GM12878 (cell line): ENCODE measurements at regions not wholly inside any gene's neighbourhood (a gene's known extent, or its start where the extent isn't known, plus 50 kb on each side); places are given as distances from the start of the nearest gene placed in this dataset.
A peak's percentile ranks its signal among the peaks of the same experiment; 100 is the strongest.

ENCODE experiments used
- ATAC-seq: fragments of 200-7000 bp; cut with Tn5 transposase; 3 replicates; pipeline ENCODE4 v1.9.1; 2020; ENCODE audit warnings: mild to moderate bottlenecking, moderate library complexity
- BruUV-seq: library from RNA; stranded (reverse); fragments of 400-500 nt; replicated peaks from 2 replicates; lab custom pipeline; 2021; lab: Mats Ljungman, UMichigan
- CTCF ChIA-PET: fragments of 300-600 bp; sonication (Branson Sonifier 250); formaldehyde crosslinking; extraction: SDS; loops from one replicate; lab custom pipeline; 2021; ENCODE audit warnings: inconsistent platforms; lab: Yijun Ruan, JAX
- POLR2A ChIA-PET: fragments of 350-600 bp; formaldehyde crosslinking; extraction: SDS; loops from one replicate; lab custom pipeline; 2021; ENCODE audit warnings: inconsistent platforms; lab: Charles Lee
- RAD21 ChIA-PET: fragments of 300-600 bp; sonication (Branson Sonifier 250); formaldehyde crosslinking; loops from one replicate; lab custom pipeline; 2023; ENCODE audit warnings: antibody characterized with exemption; ENCODE audit not compliant: unreplicated experiment; lab: Charles Lee
- SMC1A ChIA-PET: fragments of 300-600 bp; sonication (Branson Sonifier 250); formaldehyde crosslinking; loops from one replicate; lab custom pipeline; 2023; ENCODE audit not compliant: unreplicated experiment, uncharacterized antibody; lab: Charles Lee
- DNase-seq: peaks from one replicate; pipeline ENCODE4 v3.0.0-alpha.2; 2011; ENCODE audit warnings: low read depth, low spot score
- FAIRE-seq: peaks from 3 replicates; lab custom pipeline; 2011; peaks lifted over from hg19 to GRCh38; lab: Jason Lieb, UNC
- H2AFZ ChIP-seq: 2 replicates; pipeline ENCODE4 v1.6.0; 2011; ENCODE audit warnings: low read depth, low read length, control low read depth; ENCODE audit not compliant: control insufficient read depth
- H3K27ac ChIP-seq: 2 replicates; pipeline ENCODE4 v1.5.1; 2011; ENCODE audit warnings: control low read depth; ENCODE audit not compliant: control insufficient read depth, insufficient read depth
- H3K27me3 ChIP-seq, 2 experiments: replicated peaks in 1 of 2; 2 replicates each; pipeline versions ENCODE4 v1.6.0 to v1.6.1; 2011; ENCODE audit warnings: low read length in 1 of 2; ENCODE audit not compliant: control insufficient read depth in 2 of 2, insufficient read depth in 2 of 2
- H3K36me3 ChIP-seq, 2 experiments: 2 replicates each; pipeline ENCODE4 v1.5.1; 2011; ENCODE audit warnings: low read length in 1 of 2; ENCODE audit not compliant: control insufficient read depth in 2 of 2, insufficient read depth in 2 of 2
- H3K4me1 ChIP-seq: 2 replicates; pipeline ENCODE4 v1.6.1; 2011; ENCODE audit warnings: mild to moderate bottlenecking, low read length, moderate library complexity, mixed read lengths; ENCODE audit not compliant: control insufficient read depth, insufficient read depth
- H3K4me2 ChIP-seq: 2 replicates; pipeline ENCODE4 v1.6.0; 2011; ENCODE audit warnings: control low read depth; ENCODE audit not compliant: control insufficient read depth, insufficient read depth
- H3K4me3 ChIP-seq: fragments of 200-600 bp; sonication (generic); 2 replicates; pipeline ENCODE4 v1.5.1; 2016
- H3K79me2 ChIP-seq: 2 replicates; pipeline ENCODE4 v1.6.0; 2011; ENCODE audit warnings: low read length; ENCODE audit not compliant: control insufficient read depth, insufficient read depth
- H3K9ac ChIP-seq: 2 replicates; pipeline ENCODE4 v1.8.0; 2011; ENCODE audit warnings: low read length, control low read depth, mixed read lengths; ENCODE audit not compliant: control insufficient read depth, insufficient read depth
- H3K9me3 ChIP-seq: replicated peaks from 3 replicates; pipeline ENCODE4 v1.5.1; 2011; ENCODE audit warnings: mild to moderate bottlenecking, low read length; ENCODE audit not compliant: control insufficient read depth, insufficient read depth
- H4K20me1 ChIP-seq: 2 replicates; pipeline ENCODE4 v1.6.0; 2011; ENCODE audit not compliant: control insufficient read depth, insufficient read depth
- BRCA1 ChIP-seq: IDR thresholded peaks from 2 replicates; pipeline ENCODE4 v1.6.1; 2011; ENCODE audit warnings: low read depth, low read length, improper control_type of control experiment
- LARP7 ChIP-seq: fragments of 450-650 bp; IDR thresholded peaks from 2 replicates; pipeline ENCODE4 v1.6.1; 2017; ENCODE audit warnings: mild to moderate bottlenecking
- MEF2B ChIP-seq: fragments of 450-650 bp; IDR thresholded peaks from 2 replicates; pipeline ENCODE4 v1.6.1; 2018; ENCODE audit warnings: mild to moderate bottlenecking, moderate library complexity; ENCODE audit not compliant: partially characterized antibody, poor library complexity, severe bottlenecking
- MXI1 ChIP-seq: fragments of 150-350 bp; IDR thresholded peaks from 2 replicates; pipeline ENCODE4 v1.6.1; 2011; ENCODE audit warnings: low read depth, mild to moderate bottlenecking, inconsistent platforms, low read length, improper control_type of control experiment
- MYB ChIP-seq: fragments of 150-350 bp; IDR thresholded peaks from 2 replicates; pipeline ENCODE4 v1.6.1; 2014; ENCODE audit warnings: mild to moderate bottlenecking, low read depth, low read length, borderline replicate concordance
- NFYA ChIP-seq: IDR thresholded peaks from 2 replicates; pipeline ENCODE4 v1.6.1; 2011; ENCODE audit warnings: low read depth, mild to moderate bottlenecking, low read length, improper control_type of control experiment, borderline replicate concordance
- YY1 ChIP-seq: IDR thresholded peaks from 2 replicates; pipeline ENCODE4 v1.6.1; 2011; ENCODE audit warnings: low read depth, mild to moderate bottlenecking, low read length
- WGBS: methylation state at CpG from one replicate; pipeline ENCODE4 v1.1.6; 2016; ENCODE audit warnings: low lambda C conversion rate; ENCODE audit not compliant: insufficient replicate concordance, insufficient coverage; ENCODE audit errors: missing lambda C conversion rate; 5-methylcytosine and 5-hydroxymethylcytosine counted together
- in situ Hi-C: fragments of 300-500 bp; cut with MboI; formaldehyde crosslinking; loops from 9 replicates; pipeline ENCODE4 v1.14.3; 2018; ENCODE audit warnings: mixed read lengths
- intact Hi-C: fragments of 100-400 bp; cut with micrococcal nuclease; formaldehyde crosslinking; loops from one replicate; pipeline ENCODE4 v1.14.2; 2022; ENCODE audit not compliant: unreplicated experiment
- TF ChIP-seq, protein P1 (sequence below): IDR thresholded peaks from 2 replicates; pipeline ENCODE4 v1.6.1; 2011; ENCODE audit warnings: mild to moderate bottlenecking, low read depth, low read length, moderate library complexity; ENCODE audit not compliant: insufficient replicate concordance
- TF ChIP-seq, protein P2 (sequence below): IDR thresholded peaks from 2 replicates; pipeline ENCODE4 v1.6.1; 2011; ENCODE audit warnings: borderline replicate concordance, low read depth, mild to moderate bottlenecking, moderate library complexity, low read length; ENCODE audit not compliant: insufficient read depth, poor library complexity, severe bottlenecking

DNA sequence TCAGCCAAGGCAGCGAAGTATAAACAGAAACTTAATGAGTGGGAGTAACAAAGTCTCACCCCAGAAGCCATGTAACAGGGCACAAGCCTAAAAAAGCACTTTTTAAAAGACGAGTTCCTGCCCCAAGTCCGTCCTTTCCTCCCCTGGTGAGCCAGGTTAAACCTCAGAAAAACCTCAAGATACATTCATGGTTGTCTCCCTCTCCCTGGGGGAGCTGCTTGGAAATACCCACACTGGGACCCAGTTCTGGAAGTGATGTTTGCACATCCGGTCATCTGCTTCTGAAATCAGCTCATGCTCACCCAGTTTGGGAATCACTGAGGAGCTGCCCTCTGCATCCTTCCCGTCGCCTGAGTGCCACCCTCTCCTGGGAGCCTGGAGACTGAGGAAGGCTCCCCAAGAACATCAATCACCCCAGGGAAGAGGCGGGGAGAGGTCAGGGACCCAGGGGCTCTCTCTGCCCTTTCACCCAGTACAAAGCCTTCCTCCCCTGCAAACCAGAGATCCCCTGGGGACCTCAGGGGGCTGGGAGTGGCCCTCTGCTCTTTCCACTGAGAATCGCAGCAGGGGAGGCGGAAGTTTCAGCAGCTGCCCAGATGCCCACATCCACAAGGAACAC lies 150.6 kb upstream of the AGAP1 start:
- H3K27me3 ChIP-seq = no peaks in the 10 kb centered on the region
- ChIA-PET RAD21 (no interaction called here), POLR2A (no interaction called here), SMC1A (interaction anchor here (0.7 kb wide), 1 partner anchor 1497 kb away, joined by 3 read pairs; no protein-coding TSS in a partner anchor), CTCF (no interaction called here)
- no peaks in the 10 kb centered on the region; the same call in 1 of the 3 replicates for H3K9me3 ChIP-seq
- H3K4me2 ChIP-seq = no peak overlapping the region
- intact Hi-C loops = no loop called here
- H2AFZ ChIP-seq = no peak overlapping the region
- no TSS peak for BruUV-seq
- H3K4me3 ChIP-seq = no peak overlapping the region
- no peak for TF ChIP-seq LARP7
- no peak for TF ChIP-seq NFYA
- TF ChIP-seq MEF2B = no peak
- no peak for TF ChIP-seq MYB
- TF ChIP-seq MXI1 = no peak
- no peak for TF ChIP-seq BRCA1
- 22% methylated on average over 9 of the region's 9 CpGs for WGBS
- no peaks in the 10 kb centered on the region for H3K4me1 ChIP-seq
- no peak for DNase-seq
- no peak for FAIRE-seq
- no peak overlapping the region for H3K9ac ChIP-seq
- H3K79me2 ChIP-seq = no peaks in the 10 kb centered on the region
- no peaks in the 10 kb centered on the region for H4K20me1 ChIP-seq
- no peaks in the 10 kb centered on the region for H3K36me3 ChIP-seq
- ATAC-seq = no peak
- in situ Hi-C loops = no loop called here
- no peak overlapping the region for H3K27ac ChIP-seq

DNA sequence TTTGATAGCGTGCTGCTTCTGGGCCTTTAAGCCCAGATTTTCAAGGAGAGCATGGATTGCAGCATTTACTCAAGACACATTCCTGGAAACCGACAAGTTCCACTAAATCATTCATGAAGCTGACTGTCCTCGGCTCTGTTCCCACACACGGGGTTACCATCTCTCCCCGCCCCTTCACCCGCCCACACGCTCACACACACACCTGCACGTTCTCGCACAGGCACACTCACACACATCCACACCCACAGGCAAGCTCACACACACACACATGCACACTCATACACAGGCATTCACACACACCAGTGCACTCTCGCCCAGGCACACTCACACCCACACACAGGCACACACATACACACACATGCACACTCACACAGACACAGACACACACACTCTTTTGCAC lies 150.0 kb upstream of the AGAP1 start:
- 61% methylated on average over 6 of the region's 10 CpGs for WGBS
- FAIRE-seq = no peak
- Histone ChIP-seq H3K27ac (no peak overlapping the region), H3K4me3 (no peak overlapping the region), H3K36me3 (no peaks in the 10 kb centered on the region), H3K27me3 (no peaks in the 10 kb centered on the region), H2AFZ (no peak overlapping the region), H3K9ac (no peak overlapping the region), H3K79me2 (no peaks in the 10 kb centered on the region), H4K20me1 (no peaks in the 10 kb centered on the region), H3K4me1 (no peaks in the 10 kb centered on the region), H3K4me2 (no peak overlapping the region), H3K9me3 (no peaks in the 10 kb centered on the region; the same call in 1 of the 3 replicates)
- intact Hi-C loops = no loop called here
- no peak for ATAC-seq
- in situ Hi-C loops = no loop called here
- TF ChIP-seq YY1 = no peak
- TF ChIP-seq, protein P1, sequence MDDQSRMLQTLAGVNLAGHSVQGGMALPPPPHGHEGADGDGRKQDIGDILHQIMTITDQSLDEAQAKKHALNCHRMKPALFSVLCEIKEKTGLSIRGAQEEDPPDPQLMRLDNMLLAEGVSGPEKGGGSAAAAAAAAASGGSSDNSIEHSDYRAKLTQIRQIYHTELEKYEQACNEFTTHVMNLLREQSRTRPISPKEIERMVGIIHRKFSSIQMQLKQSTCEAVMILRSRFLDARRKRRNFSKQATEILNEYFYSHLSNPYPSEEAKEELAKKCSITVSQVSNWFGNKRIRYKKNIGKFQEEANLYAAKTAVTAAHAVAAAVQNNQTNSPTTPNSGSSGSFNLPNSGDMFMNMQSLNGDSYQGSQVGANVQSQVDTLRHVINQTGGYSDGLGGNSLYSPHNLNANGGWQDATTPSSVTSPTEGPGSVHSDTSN = peak; percentile 18
- TF ChIP-seq, protein P2, sequence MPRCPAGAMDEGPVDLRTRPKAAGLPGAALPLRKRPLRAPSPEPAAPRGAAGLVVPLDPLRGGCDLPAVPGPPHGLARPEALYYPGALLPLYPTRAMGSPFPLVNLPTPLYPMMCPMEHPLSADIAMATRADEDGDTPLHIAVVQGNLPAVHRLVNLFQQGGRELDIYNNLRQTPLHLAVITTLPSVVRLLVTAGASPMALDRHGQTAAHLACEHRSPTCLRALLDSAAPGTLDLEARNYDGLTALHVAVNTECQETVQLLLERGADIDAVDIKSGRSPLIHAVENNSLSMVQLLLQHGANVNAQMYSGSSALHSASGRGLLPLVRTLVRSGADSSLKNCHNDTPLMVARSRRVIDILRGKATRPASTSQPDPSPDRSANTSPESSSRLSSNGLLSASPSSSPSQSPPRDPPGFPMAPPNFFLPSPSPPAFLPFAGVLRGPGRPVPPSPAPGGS = peak; percentile 51
- SMC1A ChIA-PET = no interaction called here
- CTCF ChIA-PET = no interaction called here
- no TSS peak for BruUV-seq
- DNase-seq = no peak
- RAD21 ChIA-PET = no interaction called here
- POLR2A ChIA-PET = no interaction called here
